ENCODE measurements at regions not wholly inside any gene's neighbourhood (a gene's known extent, or its start where the extent isn't known, plus 50 kb on each side); places are given as distances from the start of the nearest gene placed in this dataset.

DNA sequence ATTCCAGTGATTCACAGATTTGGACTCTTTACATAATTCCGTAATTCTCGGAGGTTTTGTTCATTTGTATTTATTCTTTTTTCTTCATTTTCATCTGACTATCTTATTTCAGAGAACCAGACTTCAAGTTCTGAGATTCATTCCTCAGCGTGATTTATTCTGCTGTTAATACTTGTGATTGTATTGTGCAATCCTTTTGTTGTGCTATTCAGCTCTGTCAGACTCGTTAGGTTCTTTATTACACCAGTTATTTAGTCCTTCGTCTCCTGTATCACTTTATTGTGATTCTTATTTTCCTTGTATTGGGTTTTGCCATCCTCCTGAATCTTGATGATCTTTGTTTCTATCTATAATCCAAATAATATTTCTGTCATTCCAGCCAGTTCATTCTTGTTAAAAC is 529.3 kb upstream of the LRRTM4 start:
- no peaks in the 10 kb centered on the region for H3K4me1 Mint-ChIP-seq
- no peak overlapping the region for H3K4me3 Mint-ChIP-seq
- no peaks in the 10 kb centered on the region for H3K36me3 Mint-ChIP-seq
- CTCF ChIA-PET: no interaction called here
- no peak for DNase-seq
- H3K27me3 Mint-ChIP-seq: no peaks in the 10 kb centered on the region
- no peak overlapping the region for H3K27ac Mint-ChIP-seq
- ATAC-seq: no peak
- H3K9me3 Mint-ChIP-seq (ENCODE audit: low read depth): peaks cover 29% of the 10 kb centered on the region

GRCh38 chr2:78056976-78057375 is 534.8 kb upstream of the LRRTM4 start:
- DNase-seq (no peak), ATAC-seq (no peak)
- CTCF ChIA-PET: interaction anchor here (0.7 kb wide), 1 partner anchor 32 kb away, joined by 3 read pairs; no protein-coding TSS in a partner anchor
- H3K9me3 Mint-ChIP-seq (ENCODE audit: low read depth): peaks cover 7% of the 10 kb centered on the region
- H3K4me3 Mint-ChIP-seq: no peak overlapping the region
- H3K4me1 Mint-ChIP-seq: no peaks in the 10 kb centered on the region
- no peaks in the 10 kb centered on the region for H3K36me3 Mint-ChIP-seq
- H3K27me3 Mint-ChIP-seq: no peaks in the 10 kb centered on the region
- no peak overlapping the region for H3K27ac Mint-ChIP-seq

DNA sequence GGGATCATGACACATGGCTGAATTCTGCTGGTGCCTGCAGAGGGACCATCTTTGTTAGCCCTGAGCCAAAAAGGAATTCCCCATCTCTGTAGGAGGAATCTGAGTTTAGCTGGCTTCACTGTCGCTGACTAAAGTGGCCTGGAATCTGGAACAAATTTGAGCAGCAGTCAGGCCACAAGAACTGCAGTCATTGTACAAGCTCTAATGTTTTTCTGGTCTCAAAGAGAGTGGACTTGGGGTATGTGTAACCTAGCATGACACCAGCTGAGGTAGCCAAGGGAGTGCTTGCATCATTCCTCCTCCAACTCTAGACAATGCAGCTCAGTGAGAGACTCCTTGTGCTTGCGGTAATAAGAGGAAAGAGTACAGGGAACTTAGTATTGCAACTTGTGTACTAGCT is 539.1 kb upstream of the LRRTM4 start:
- Mint-ChIP-seq H3K4me3 (no peak overlapping the region), H3K27me3 (no peaks in the 10 kb centered on the region), H3K27ac (no peak overlapping the region), H3K9me3 (ENCODE audit: low read depth) (peaks cover 8% of the 10 kb centered on the region), H3K36me3 (no peaks in the 10 kb centered on the region), H3K4me1 (no peaks in the 10 kb centered on the region)
- ATAC-seq (no peak), DNase-seq (no peak)
- CTCF ChIA-PET: no interaction called here

DNA sequence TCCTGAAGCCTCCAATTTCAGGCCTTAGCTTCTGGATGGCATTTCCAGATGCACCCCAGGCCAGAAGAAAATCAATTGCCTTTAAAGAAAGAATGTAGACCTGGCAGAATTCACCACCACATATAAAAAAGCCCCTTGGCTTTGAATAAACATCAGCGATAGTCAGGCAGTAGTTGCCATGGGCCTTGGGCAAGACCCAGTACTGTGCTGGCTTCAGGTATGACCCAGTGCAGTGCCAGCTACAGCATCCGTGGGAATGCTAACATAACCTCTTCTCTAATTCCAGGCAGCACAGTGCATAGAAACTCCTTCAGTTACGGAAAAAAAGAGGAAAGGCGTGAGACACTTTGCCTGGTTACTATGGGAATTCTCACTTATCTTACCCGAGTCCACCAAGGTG is 539.6 kb upstream of the LRRTM4 start:
- Mint-ChIP-seq H3K9me3 (ENCODE audit: low read depth) (peaks cover 8% of the 10 kb centered on the region), H3K4me1 (no peaks in the 10 kb centered on the region), H3K27me3 (no peaks in the 10 kb centered on the region), H3K4me3 (no peak overlapping the region), H3K36me3 (no peaks in the 10 kb centered on the region), H3K27ac (no peak overlapping the region)
- CTCF ChIA-PET: no interaction called here
- DNase-seq (no peak), ATAC-seq (no peak)

DNA sequence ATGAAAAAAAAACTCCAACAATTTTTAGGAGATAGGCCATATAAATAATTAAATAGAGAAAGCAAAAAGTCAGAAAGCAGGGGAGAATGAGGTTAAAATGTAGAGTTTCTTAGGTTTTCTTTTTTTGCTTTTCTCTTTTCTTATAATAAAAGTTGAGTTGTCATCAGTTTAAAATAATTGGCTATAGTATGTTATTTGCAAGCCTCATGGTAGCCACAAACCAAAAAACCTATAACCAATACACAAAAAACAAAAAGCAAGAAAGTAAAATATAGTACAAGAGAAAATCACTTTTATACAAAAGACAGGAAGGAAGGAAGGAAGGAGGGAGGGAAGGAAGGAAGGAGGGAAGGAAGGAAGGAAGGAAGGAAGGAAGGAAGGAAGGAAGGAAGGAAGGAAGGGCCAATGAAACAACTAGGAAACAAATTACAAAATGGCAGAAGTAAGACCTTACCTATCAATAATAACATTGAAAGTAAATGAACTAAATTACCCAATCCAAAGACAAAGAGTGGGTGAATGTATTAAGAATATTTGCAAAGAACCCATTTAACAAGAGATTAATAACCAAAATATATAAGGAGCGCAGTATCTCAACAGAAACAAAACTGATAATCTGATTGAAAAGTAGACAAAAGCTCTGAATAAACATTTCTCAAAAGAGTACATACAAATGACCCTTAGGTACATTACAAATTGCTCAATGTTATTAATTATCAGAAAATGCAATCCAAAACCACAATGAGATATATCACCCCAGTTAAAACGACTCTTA is 541.3 kb upstream of the LRRTM4 start:
- no peak overlapping the region for H3K27ac Mint-ChIP-seq
- CTCF ChIA-PET: no interaction called here

GRCh38 chr2:78065366-78065765 is 543.2 kb upstream of the LRRTM4 start:
- H3K4me3 Mint-ChIP-seq: no peak overlapping the region
- ATAC-seq: no peak
- H3K4me1 Mint-ChIP-seq: no peaks in the 10 kb centered on the region
- H3K36me3 Mint-ChIP-seq: no peaks in the 10 kb centered on the region
- CTCF ChIA-PET: no interaction called here
- H3K27me3 Mint-ChIP-seq: no peaks in the 10 kb centered on the region
- H3K27ac Mint-ChIP-seq: no peak overlapping the region
- DNase-seq: no peak
- peaks cover 8% of the 10 kb centered on the region for H3K9me3 Mint-ChIP-seq (ENCODE audit: low read depth)

More for the DNA sequence above, 541.3 kb upstream of the LRRTM4 start:
- H3K36me3 Mint-ChIP-seq: no peaks in the 10 kb centered on the region
- peaks cover 8% of the 10 kb centered on the region for H3K9me3 Mint-ChIP-seq (ENCODE audit: low read depth)
- ATAC-seq (no peak), DNase-seq (no peak)
- no peak overlapping the region for H3K4me3 Mint-ChIP-seq
- no peaks in the 10 kb centered on the region for H3K4me1 Mint-ChIP-seq
- H3K27me3 Mint-ChIP-seq: no peaks in the 10 kb centered on the region

- Mint-ChIP-seq H3K27ac (no peak overlapping the region), H3K27me3 (no peaks in the 10 kb centered on the region), H3K4me3 (no peak overlapping the region), H3K36me3 (no peaks in the 10 kb centered on the region), H3K4me1 (no peaks in the 10 kb centered on the region), H3K9me3 (ENCODE audit: low read depth) (peaks cover 2% of the 10 kb centered on the region)
- CTCF ChIA-PET: no interaction called here
- DNase-seq: no peak
- ATAC-seq: no peak
Measured at GRCh38 chr2:78068808-78069207, 546.6 kb upstream of the LRRTM4 start.

- ATAC-seq (no peak), DNase-seq (no peak)
- Mint-ChIP-seq H3K4me1 (no peaks in the 10 kb centered on the region), H3K27me3 (no peaks in the 10 kb centered on the region), H3K36me3 (no peaks in the 10 kb centered on the region), H3K27ac (no peak overlapping the region), H3K9me3 (ENCODE audit: low read depth) (peaks cover 5% of the 10 kb centered on the region), H3K4me3 (no peak overlapping the region)
- CTCF ChIA-PET: no interaction called here
Measured at GRCh38 chr2:78070693-78071092, 548.5 kb upstream of the LRRTM4 start.

DNA sequence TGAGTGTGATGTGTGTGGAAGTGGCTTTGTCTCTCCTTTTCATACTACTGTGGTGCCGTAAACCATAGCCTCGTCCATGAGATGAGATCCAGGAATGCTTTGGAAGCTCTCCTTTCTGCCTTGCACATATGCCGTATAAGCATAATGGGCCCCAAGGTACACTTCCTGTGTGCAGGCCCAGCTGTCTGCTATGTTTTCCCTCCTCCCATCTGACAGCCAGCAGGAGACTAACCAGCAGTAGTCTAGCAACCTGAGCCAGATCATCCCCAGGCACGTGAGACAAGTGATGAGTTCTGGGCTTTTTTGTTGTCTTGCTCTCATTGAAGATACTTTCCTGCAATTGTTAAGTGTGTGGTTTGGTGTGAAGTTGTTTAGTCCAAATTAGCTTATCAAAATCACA is 555.5 kb upstream of the LRRTM4 start:
- ATAC-seq (no peak), DNase-seq (no peak)
- Mint-ChIP-seq H3K9me3 (ENCODE audit: low read depth) (peaks cover 14% of the 10 kb centered on the region), H3K4me1 (no peaks in the 10 kb centered on the region), H3K4me3 (no peak overlapping the region), H3K27me3 (no peaks in the 10 kb centered on the region), H3K27ac (no peak overlapping the region), H3K36me3 (no peaks in the 10 kb centered on the region)
- CTCF ChIA-PET: no interaction called here

GRCh38 chr2:78082555-78082954 is 560.4 kb upstream of the LRRTM4 start:
- Mint-ChIP-seq H3K4me3 (no peak overlapping the region), H3K27me3 (no peaks in the 10 kb centered on the region), H3K36me3 (no peaks in the 10 kb centered on the region), H3K27ac (no peak overlapping the region), H3K9me3 (ENCODE audit: low read depth) (peaks cover 14% of the 10 kb centered on the region), H3K4me1 (no peaks in the 10 kb centered on the region)
- no peak for DNase-seq
- CTCF ChIA-PET: no interaction called here
- ATAC-seq: no peak

- Mint-ChIP-seq H3K4me1 (no peaks in the 10 kb centered on the region), H3K36me3 (no peaks in the 10 kb centered on the region), H3K4me3 (no peak overlapping the region), H3K27me3 (no peaks in the 10 kb centered on the region), H3K27ac (no peak overlapping the region), H3K9me3 (ENCODE audit: low read depth) (peaks cover 2% of the 10 kb centered on the region)
- CTCF ChIA-PET: no interaction called here
- ATAC-seq (no peak), DNase-seq (no peak)
Measured at GRCh38 chr2:78093436-78093835, 571.3 kb upstream of the LRRTM4 start.

- Mint-ChIP-seq H3K27ac (no peak overlapping the region), H3K36me3 (no peaks in the 10 kb centered on the region), H3K4me3 (no peak overlapping the region), H3K27me3 (no peaks in the 10 kb centered on the region), H3K9me3 (ENCODE audit: low read depth) (peaks cover 17% of the 10 kb centered on the region), H3K4me1 (no peaks in the 10 kb centered on the region)
- no peak for DNase-seq
- ATAC-seq: no peak
- CTCF ChIA-PET: no interaction called here
Measured at GRCh38 chr2:78109272-78109671, 587.1 kb upstream of the LRRTM4 start.

GRCh38 chr2:78115291-78115690 is 593.1 kb upstream of the LRRTM4 start:
- CTCF ChIA-PET: no interaction called here
- H3K4me1 Mint-ChIP-seq: no peaks in the 10 kb centered on the region
- H3K27me3 Mint-ChIP-seq: no peaks in the 10 kb centered on the region
- ATAC-seq (no peak), DNase-seq (no peak)
- peaks cover 18% of the 10 kb centered on the region for H3K9me3 Mint-ChIP-seq (ENCODE audit: low read depth)
- no peak overlapping the region for H3K4me3 Mint-ChIP-seq
- no peaks in the 10 kb centered on the region for H3K36me3 Mint-ChIP-seq
- no peak overlapping the region for H3K27ac Mint-ChIP-seq

GRCh38 chr2:78118037-78118436 is 595.9 kb upstream of the LRRTM4 start:
- ATAC-seq (no peak), DNase-seq (no peak)
- no peaks in the 10 kb centered on the region for H3K36me3 Mint-ChIP-seq
- CTCF ChIA-PET: no interaction called here
- peaks cover 12% of the 10 kb centered on the region for H3K9me3 Mint-ChIP-seq (ENCODE audit: low read depth)
- no peaks in the 10 kb centered on the region for H3K27me3 Mint-ChIP-seq
- no peaks in the 10 kb centered on the region for H3K4me1 Mint-ChIP-seq
- H3K27ac Mint-ChIP-seq: no peak overlapping the region
- H3K4me3 Mint-ChIP-seq: no peak overlapping the region

DNA sequence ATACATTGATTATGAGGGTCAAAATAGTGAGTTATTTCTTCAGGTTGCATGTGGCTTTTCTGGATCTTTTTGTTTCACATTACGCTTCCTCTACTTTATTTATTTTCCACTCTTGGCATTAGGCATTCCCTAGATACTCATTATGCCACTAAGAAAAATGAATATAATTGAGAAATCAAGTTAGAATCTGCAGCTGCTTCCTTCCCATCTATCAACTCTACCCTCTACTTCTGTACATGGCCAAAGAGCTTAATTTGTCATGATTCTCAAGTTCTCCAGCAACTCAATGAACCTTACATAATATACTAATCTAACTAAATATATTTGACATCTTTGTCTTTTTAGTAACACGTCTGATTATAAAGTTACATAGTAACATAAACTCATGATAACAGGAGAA is 598.1 kb upstream of the LRRTM4 start:
- Mint-ChIP-seq H3K36me3 (no peaks in the 10 kb centered on the region), H3K27me3 (no peaks in the 10 kb centered on the region), H3K9me3 (ENCODE audit: low read depth) (peaks cover 10% of the 10 kb centered on the region), H3K4me3 (no peak overlapping the region), H3K4me1 (no peaks in the 10 kb centered on the region), H3K27ac (no peak overlapping the region)
- no peak for ATAC-seq
- no peak for DNase-seq
- CTCF ChIA-PET: no interaction called here
